Naive thymus-derived CD8-positive, alpha-beta T cell (primary cell): ENCODE measurements at regions not wholly inside any gene's neighbourhood (a gene's known extent, or its start where the extent isn't known, plus 50 kb on each side); places are given as distances from the start of the nearest gene placed in this dataset.
A peak's percentile ranks its signal among the peaks of the same experiment; 100 is the strongest.

Experiments used
- ATAC-seq, 2 donors: fragments of 150-1000 bp; cut with Tn5 transposase in 1 of 2; sonication (Bioruptor Pico), chemical (Tn5 transposase) in 1 of 2; 1 replicate in 1 of 2; 2 replicates in 1 of 2; pipeline ENCODE4 v1.10.0; 2021; ENCODE audit warnings: mild to moderate bottlenecking in 2 of 2, moderate library complexity in 2 of 2
- POLR2A ChIA-PET: fragments of 350-600 bp; sonication (Branson Sonifier 250); formaldehyde crosslinking; loops from one replicate; lab custom pipeline; 2021; ENCODE audit warnings: antibody characterized with exemption; lab: Charles Lee
- DNase-seq, 10 donors: peaks; one replicate each; pipeline versions ENCODE4 v3.0.0 to v3.0.0-alpha.2; 2020 to 2022
- H3K27ac Mint-ChIP-seq, 10 donors: one replicate each; pipeline ENCODE4 v1.8.0; 2020 to 2022; ENCODE audit warnings: mild to moderate bottlenecking in 10 of 10, mixed read lengths in 10 of 10, moderate library complexity in 4 of 10, inconsistent platforms in 1 of 10
- H3K27me3 Mint-ChIP-seq, 5 donors: one replicate each; pipeline ENCODE4 v1.8.0; 2021 to 2022; ENCODE audit warnings: mixed read lengths in 5 of 5
- H3K36me3 Mint-ChIP-seq, 3 donors: one replicate each; pipeline ENCODE4 v1.8.0; 2020 to 2022; ENCODE audit warnings: mixed read lengths in 3 of 3, mild to moderate bottlenecking in 2 of 3, inconsistent platforms in 1 of 3
- H3K4me1 Mint-ChIP-seq, 4 donors: one replicate each; pipeline ENCODE4 v1.8.0; 2021 to 2022; ENCODE audit warnings: mixed read lengths in 4 of 4
- H3K4me3 Mint-ChIP-seq, 10 donors: one replicate each; pipeline ENCODE4 v1.8.0; 2020 to 2022; ENCODE audit warnings: mild to moderate bottlenecking in 10 of 10, mixed read lengths in 10 of 10, moderate library complexity in 6 of 10, inconsistent platforms in 1 of 10
- H3K9me3 Mint-ChIP-seq, 9 donors: one replicate each; pipeline ENCODE4 v1.8.0; 2020 to 2022; ENCODE audit warnings: mixed read lengths in 9 of 9, mild to moderate bottlenecking in 3 of 9, inconsistent platforms in 1 of 9, moderate library complexity in 1 of 9

GRCh38 chr10:62749093-62749683, 55.3 kb upstream of the ADO start:
- H3K27me3 Mint-ChIP-seq, result no peaks in the 10 kb centered on the region
- POLR2A ChIA-PET, result interaction anchor here (0.6 to 1.8 kb wide), 3 partner anchors 14 to 852 kb away, joined by 3 to 7 read pairs (median 4); partner anchors contain the start of gene ADO
- H3K9me3 Mint-ChIP-seq, result no peaks in the 10 kb centered on the region
- no peak for ATAC-seq
- no peak for DNase-seq
- H3K27ac Mint-ChIP-seq, result peak overlapping the region in 1 of 10 donors; percentile 45
- H3K36me3 Mint-ChIP-seq, result no peaks in the 10 kb centered on the region
- H3K4me3 Mint-ChIP-seq, result no peak overlapping the region
- peaks cover 0 to 21% (median 14%) of the 10 kb centered on the region in 4 donors for H3K4me1 Mint-ChIP-seq
